GM06990 (cell line): ENCODE measurements at regions not wholly inside any gene's neighbourhood (a gene's known extent, or its start where the extent isn't known, plus 50 kb on each side); places are given as distances from the start of the nearest gene placed in this dataset.
A peak's percentile ranks its signal among the peaks of the same experiment; 100 is the strongest.

Source experiments
- DNase-seq: peaks from one replicate; pipeline ENCODE4 v3.0.0-alpha.2; 2011; ENCODE audit not compliant: insufficient read length; ENCODE audit errors: extremely low read depth
- H3K27me3 ChIP-seq: replicated peaks from 2 replicates; pipeline ENCODE4 v1.6.0; 2011; ENCODE audit warnings: low read length; ENCODE audit not compliant: control insufficient read depth, insufficient read depth
- H3K36me3 ChIP-seq: 2 replicates; pipeline ENCODE4 v1.5.1; 2011; ENCODE audit warnings: low read length; ENCODE audit not compliant: control insufficient read depth, insufficient read depth
- H3K4me3 ChIP-seq: replicated peaks from 2 replicates; pipeline ENCODE4 v1.5.1; 2011; ENCODE audit warnings: low read depth, mild to moderate bottlenecking, control low read depth, low read length
- CTCF ChIP-seq: IDR thresholded peaks from 2 replicates; pipeline ENCODE4 v1.5.1; 2011; ENCODE audit warnings: low read length, control low read depth, mild to moderate bottlenecking, inconsistent platforms; ENCODE audit not compliant: insufficient read depth, poor library complexity, severe bottlenecking

GRCh38 chr13:79231887-79232286 is 174.2 kb downstream of the RBM26 start:
- no peak for TF ChIP-seq CTCF
- DNase-seq, result no peak
- H3K27me3 ChIP-seq, result no peaks in the 10 kb centered on the region
- H3K4me3 ChIP-seq, result no peak overlapping the region
- H3K36me3 ChIP-seq, result no peaks in the 10 kb centered on the region

GRCh38 chr13:79229761-79230160 is 176.3 kb downstream of the RBM26 start:
- DNase-seq, result no peak
- no peaks in the 10 kb centered on the region for H3K36me3 ChIP-seq
- no peaks in the 10 kb centered on the region for H3K27me3 ChIP-seq
- no peak for TF ChIP-seq CTCF
- H3K4me3 ChIP-seq, result no peak overlapping the region

DNA sequence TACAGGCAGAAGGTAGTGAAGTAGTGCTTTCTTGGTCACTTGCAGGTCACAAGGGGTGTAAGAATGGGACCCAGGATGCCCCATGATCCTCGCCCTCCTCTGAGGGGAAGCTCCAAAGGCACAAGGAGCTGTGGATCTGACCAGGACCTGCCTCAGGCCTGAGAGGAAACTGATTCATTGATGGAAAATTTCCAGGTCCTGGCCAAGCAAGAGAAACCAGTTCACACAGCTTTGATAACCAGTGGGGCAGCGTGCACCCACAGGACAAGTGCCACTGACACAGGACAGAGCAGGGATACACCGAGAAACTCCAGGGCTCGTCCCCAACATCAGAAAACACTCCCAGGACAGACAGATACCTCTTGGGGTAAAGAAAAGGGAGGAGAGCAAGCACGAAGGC is 177.1 kb downstream of the RBM26 start:
- no peak overlapping the region for H3K4me3 ChIP-seq
- H3K27me3 ChIP-seq, result no peaks in the 10 kb centered on the region
- no peak for DNase-seq
- H3K36me3 ChIP-seq, result no peaks in the 10 kb centered on the region
- TF ChIP-seq CTCF, result no peak

DNA sequence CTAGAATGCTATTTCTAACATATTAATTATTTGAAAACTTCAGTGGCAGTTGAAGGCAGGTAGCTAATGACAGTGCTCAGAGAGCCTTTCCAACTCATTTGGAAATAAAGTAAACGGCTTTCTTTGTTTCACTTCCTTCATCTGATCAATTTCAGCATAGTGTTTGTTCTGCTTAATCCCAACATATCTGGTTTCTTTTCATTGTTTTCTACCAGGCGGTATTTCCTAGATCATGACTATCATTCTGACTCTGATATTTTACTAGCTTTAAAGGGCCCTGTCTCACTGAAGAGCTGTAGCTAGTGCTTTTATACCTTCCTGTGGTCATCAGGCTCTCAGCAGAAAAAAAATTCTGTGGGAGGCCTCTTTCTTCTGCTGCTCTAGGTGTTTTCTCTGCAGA is 178.6 kb downstream of the RBM26 start:
- no peak for TF ChIP-seq CTCF
- H3K4me3 ChIP-seq, result no peak overlapping the region

GRCh38 chr13:79226938-79227337 is 179.1 kb downstream of the RBM26 start:
- TF ChIP-seq CTCF, result no peak
- no peak for DNase-seq
- no peaks in the 10 kb centered on the region for H3K36me3 ChIP-seq
- H3K27me3 ChIP-seq, result no peaks in the 10 kb centered on the region
- H3K4me3 ChIP-seq, result no peak overlapping the region

More for the DNA sequence above, 178.6 kb downstream of the RBM26 start:
- H3K36me3 ChIP-seq, result no peaks in the 10 kb centered on the region
- DNase-seq, result peak; percentile 36
- no peaks in the 10 kb centered on the region for H3K27me3 ChIP-seq

GRCh38 chr13:79226250-79226649 is 179.8 kb downstream of the RBM26 start:
- H3K36me3 ChIP-seq, result no peaks in the 10 kb centered on the region
- H3K4me3 ChIP-seq, result no peak overlapping the region
- no peak for TF ChIP-seq CTCF
- no peak for DNase-seq
- no peaks in the 10 kb centered on the region for H3K27me3 ChIP-seq
